Subcutaneous abdominal adipose tissue (tissue), 5 donors: ENCODE measurements at regions not wholly inside any gene's neighbourhood (a gene's known extent, or its start where the extent isn't known, plus 50 kb on each side); places are given as distances from the start of the nearest gene placed in this dataset.

Experiments
- H3K27ac ChIP-seq: one replicate; pipeline ENCODE4 v1.7.0; 2013; ENCODE audit warnings: low read depth, mild to moderate bottlenecking, inconsistent platforms, low read length, moderate library complexity
- H3K27me3 ChIP-seq, 5 donors: one replicate each; pipeline ENCODE4 v1.7.0; 2013; ENCODE audit warnings: low read length in 5 of 5, inconsistent platforms in 1 of 5; ENCODE audit not compliant: control insufficient read depth in 5 of 5, insufficient read depth in 4 of 5
- H3K36me3 ChIP-seq, 5 donors: one replicate each; pipeline ENCODE4 v1.7.0; 2013; ENCODE audit warnings: low read length in 5 of 5; ENCODE audit not compliant: control insufficient read depth in 5 of 5, insufficient read depth in 5 of 5
- H3K4me1 ChIP-seq, 5 donors: one replicate each; pipeline ENCODE4 v1.7.0; 2013; ENCODE audit warnings: low read length in 5 of 5, mild to moderate bottlenecking in 3 of 5, moderate library complexity in 1 of 5; ENCODE audit not compliant: control insufficient read depth in 5 of 5, insufficient read depth in 5 of 5
- H3K4me3 ChIP-seq, 5 donors: one replicate each; pipeline ENCODE4 v1.7.0; 2013; ENCODE audit warnings: low read length in 5 of 5, low read depth in 1 of 5
- H3K9ac ChIP-seq, 5 donors: one replicate each; pipeline ENCODE4 v1.7.0; 2013; ENCODE audit warnings: low read length in 5 of 5, mild to moderate bottlenecking in 4 of 5, moderate library complexity in 3 of 5
- H3K9me3 ChIP-seq, 5 donors: one replicate each; pipeline ENCODE4 v1.7.0; 2013; ENCODE audit warnings: low read length in 5 of 5; ENCODE audit not compliant: control insufficient read depth in 5 of 5
- donor health status: healthy.
- donor health status: healthy.
- donor health status: healthy.
- donor health status: healthy.
- donor health status: healthy.

GRCh38 chr2:177056481-177056929 lies 156.1 kb upstream of the HNRNPA3 start:
- H3K27me3 ChIP-seq = no peaks in the 10 kb centered on the region
- no peaks in the 10 kb centered on the region for H3K36me3 ChIP-seq
- H3K4me3 ChIP-seq = no peak overlapping the region
- peaks cover 0 to 9% (median 4%) of the 10 kb centered on the region in 5 donors for H3K4me1 ChIP-seq
- no peaks in the 10 kb centered on the region for H3K9me3 ChIP-seq
- no peak overlapping the region for H3K27ac ChIP-seq
- no peak overlapping the region for H3K9ac ChIP-seq

- Histone ChIP-seq H3K9ac (no peak overlapping the region), H3K9me3 (no peaks in the 10 kb centered on the region), H3K4me1 (peaks cover 0 to under 1% (median 0%) of the 10 kb centered on the region in 5 donors), H3K4me3 (no peak overlapping the region), H3K27me3 (no peaks in the 10 kb centered on the region), H3K36me3 (no peaks in the 10 kb centered on the region), H3K27ac (no peak overlapping the region)
These were observed 153.8 kb upstream of the HNRNPA3 start for GRCh38 chr2:177058747-177059146.

- no peak overlapping the region for H3K27ac ChIP-seq
- no peaks in the 10 kb centered on the region for H3K36me3 ChIP-seq
- no peak overlapping the region for H3K9ac ChIP-seq
- no peaks in the 10 kb centered on the region for H3K27me3 ChIP-seq
- H3K9me3 ChIP-seq = no peaks in the 10 kb centered on the region
- H3K4me1 ChIP-seq = no peaks in the 10 kb centered on the region
- no peak overlapping the region for H3K4me3 ChIP-seq
These were observed 153.3 kb upstream of the HNRNPA3 start for GRCh38 chr2:177059293-177059692.

- no peaks in the 10 kb centered on the region for H3K36me3 ChIP-seq
- no peaks in the 10 kb centered on the region for H3K9me3 ChIP-seq
- no peak overlapping the region for H3K27ac ChIP-seq
- no peaks in the 10 kb centered on the region for H3K4me1 ChIP-seq
- H3K4me3 ChIP-seq = no peak overlapping the region
- no peaks in the 10 kb centered on the region for H3K27me3 ChIP-seq
- no peak overlapping the region for H3K9ac ChIP-seq
These were observed 149.3 kb upstream of the HNRNPA3 start for GRCh38 chr2:177063331-177063730.

GRCh38 chr2:177064422-177064821 lies 148.2 kb upstream of the HNRNPA3 start:
- Histone ChIP-seq H3K9ac (no peak overlapping the region), H3K9me3 (no peaks in the 10 kb centered on the region), H3K27ac (no peak overlapping the region), H3K27me3 (no peaks in the 10 kb centered on the region), H3K4me1 (no peaks in the 10 kb centered on the region), H3K4me3 (no peak overlapping the region), H3K36me3 (no peaks in the 10 kb centered on the region)

GRCh38 chr2:177068967-177069366 lies 143.6 kb upstream of the HNRNPA3 start:
- no peak overlapping the region for H3K4me3 ChIP-seq
- H3K27ac ChIP-seq = no peak overlapping the region
- no peaks in the 10 kb centered on the region for H3K9me3 ChIP-seq
- no peaks in the 10 kb centered on the region for H3K36me3 ChIP-seq
- H3K4me1 ChIP-seq = no peaks in the 10 kb centered on the region
- H3K27me3 ChIP-seq = no peaks in the 10 kb centered on the region
- no peak overlapping the region for H3K9ac ChIP-seq

GRCh38 chr2:177072090-177072489 lies 140.5 kb upstream of the HNRNPA3 start:
- Histone ChIP-seq H3K27ac (no peak overlapping the region), H3K36me3 (no peaks in the 10 kb centered on the region), H3K4me1 (no peaks in the 10 kb centered on the region)

GRCh38 chr2:177073611-177074010 lies 139.0 kb upstream of the HNRNPA3 start:
- no peaks in the 10 kb centered on the region for H3K27me3 ChIP-seq
- no peaks in the 10 kb centered on the region for H3K36me3 ChIP-seq
- H3K4me3 ChIP-seq = no peak overlapping the region
- no peak overlapping the region for H3K9ac ChIP-seq
- H3K27ac ChIP-seq = no peak overlapping the region
- no peaks in the 10 kb centered on the region for H3K4me1 ChIP-seq
- no peaks in the 10 kb centered on the region for H3K9me3 ChIP-seq

More at GRCh38 chr2:177072090-177072489, 140.5 kb upstream of the HNRNPA3 start:
- H3K27me3 ChIP-seq = no peaks in the 10 kb centered on the region
- no peaks in the 10 kb centered on the region for H3K9me3 ChIP-seq
- H3K4me3 ChIP-seq = no peak overlapping the region
- no peak overlapping the region for H3K9ac ChIP-seq

- no peaks in the 10 kb centered on the region for H3K9me3 ChIP-seq
- H3K27me3 ChIP-seq = no peaks in the 10 kb centered on the region
- H3K36me3 ChIP-seq = no peaks in the 10 kb centered on the region
- H3K27ac ChIP-seq = no peak overlapping the region
- H3K9ac ChIP-seq = no peak overlapping the region
- no peaks in the 10 kb centered on the region for H3K4me1 ChIP-seq
- no peak overlapping the region for H3K4me3 ChIP-seq
These were observed 138.4 kb upstream of the HNRNPA3 start for GRCh38 chr2:177074099-177074710.

GRCh38 chr2:177075254-177075653 lies 137.3 kb upstream of the HNRNPA3 start:
- Histone ChIP-seq H3K27me3 (no peaks in the 10 kb centered on the region), H3K27ac (no peak overlapping the region), H3K36me3 (no peaks in the 10 kb centered on the region), H3K4me1 (no peaks in the 10 kb centered on the region), H3K4me3 (no peak overlapping the region), H3K9me3 (no peaks in the 10 kb centered on the region), H3K9ac (no peak overlapping the region)
